Parathyroid adenoma (tissue), 2 donors: ENCODE measurements at regions not wholly inside any gene's neighbourhood (a gene's known extent, or its start where the extent isn't known, plus 50 kb on each side); places are given as distances from the start of the nearest gene placed in this dataset.

ENCODE experiments used
- H2AFZ ChIP-seq: fragments of 300-600 bp; sonication (generic); one replicate; pipeline ENCODE4 v1.7.0; 2017; ENCODE audit warnings: antibody characterized with exemption, mild to moderate bottlenecking
- H3K27ac ChIP-seq: fragments of 300-600 bp; sonication (generic); one replicate; pipeline ENCODE4 v1.7.0; 2017
- H3K27me3 ChIP-seq: fragments of 300-600 bp; sonication (generic); one replicate; pipeline ENCODE4 v1.7.0; 2017; ENCODE audit warnings: low read length; ENCODE audit not compliant: control insufficient read depth, insufficient read depth
- H3K36me3 ChIP-seq: fragments of 300-600 bp; sonication (generic); one replicate; pipeline ENCODE4 v1.7.0; 2017; ENCODE audit warnings: low read length; ENCODE audit not compliant: control insufficient read depth, insufficient read depth
- H3K4me1 ChIP-seq: fragments of 300-600 bp; sonication (generic); one replicate; pipeline ENCODE4 v1.7.0; 2017; ENCODE audit warnings: control low read depth
- H3K4me2 ChIP-seq: fragments of 300-600 bp; sonication (generic); one replicate; pipeline ENCODE4 v1.7.0; 2017; ENCODE audit warnings: low read length
- H3K4me3 ChIP-seq: fragments of 300-600 bp; sonication (generic); one replicate; pipeline ENCODE4 v1.7.0; 2017; ENCODE audit warnings: low read depth, low read length
- H3K79me2 ChIP-seq: fragments of 300-600 bp; sonication (generic); one replicate; pipeline ENCODE4 v1.7.0; 2017; ENCODE audit warnings: control low read depth
- H3K9ac ChIP-seq: fragments of 300-600 bp; sonication (generic); one replicate; pipeline ENCODE4 v1.7.0; 2017; ENCODE audit warnings: mild to moderate bottlenecking
- H3K9me3 ChIP-seq: fragments of 300-600 bp; sonication (generic); one replicate; pipeline ENCODE4 v1.7.0; 2017; ENCODE audit warnings: low read length; ENCODE audit not compliant: control insufficient read depth
- CTCF ChIP-seq: fragments of 300-600 bp; sonication (generic); IDR thresholded peaks from one replicate; pipeline ENCODE4 v1.7.0; 2017; ENCODE audit warnings: antibody characterized with exemption, mild to moderate bottlenecking
- donor health status: primary hyperparathyroidism.

- Histone ChIP-seq H3K9ac (no peak overlapping the region), H3K4me1 (no peaks in the 10 kb centered on the region), H3K4me3 (no peak overlapping the region), H3K27ac (no peak overlapping the region), H3K9me3 (no peaks in the 10 kb centered on the region), H3K4me2 (no peak overlapping the region), H3K36me3 (no peaks in the 10 kb centered on the region), H3K79me2 (no peaks in the 10 kb centered on the region), H3K27me3 (no peaks in the 10 kb centered on the region), H2AFZ (no peak overlapping the region)
- no peak for TF ChIP-seq CTCF
Measured at GRCh38 chr7:65254061-65254460, 119.6 kb upstream of the ZNF92 start.

GRCh38 chr7:65251851-65252620 lies 121.6 kb upstream of the ZNF92 start:
- peak overlapping the region; percentile 96 for H2AFZ ChIP-seq
- H3K4me1 ChIP-seq, result no peaks in the 10 kb centered on the region
- H3K36me3 ChIP-seq, result no peaks in the 10 kb centered on the region
- no peaks in the 10 kb centered on the region for H3K79me2 ChIP-seq
- peak overlapping the region; percentile 72 for H3K4me3 ChIP-seq
- peak overlapping the region; percentile 91 for H3K4me2 ChIP-seq
- H3K27ac ChIP-seq, result no peak overlapping the region
- TF ChIP-seq CTCF, result no peak
- H3K27me3 ChIP-seq, result no peaks in the 10 kb centered on the region
- H3K9ac ChIP-seq, result no peak overlapping the region
- H3K9me3 ChIP-seq, result no peaks in the 10 kb centered on the region

- no peaks in the 10 kb centered on the region for H3K4me1 ChIP-seq
- no peak overlapping the region for H3K4me3 ChIP-seq
- no peaks in the 10 kb centered on the region for H3K79me2 ChIP-seq
- no peak overlapping the region for H3K4me2 ChIP-seq
- no peaks in the 10 kb centered on the region for H3K9me3 ChIP-seq
- no peak overlapping the region for H3K27ac ChIP-seq
- H2AFZ ChIP-seq, result no peak overlapping the region
- H3K9ac ChIP-seq, result no peak overlapping the region
- no peak for TF ChIP-seq CTCF
- no peaks in the 10 kb centered on the region for H3K27me3 ChIP-seq
- no peaks in the 10 kb centered on the region for H3K36me3 ChIP-seq
Measured at GRCh38 chr7:65250697-65251395, 122.8 kb upstream of the ZNF92 start.

GRCh38 chr7:65250216-65250615 lies 123.4 kb upstream of the ZNF92 start:
- Histone ChIP-seq H3K4me2 (no peak overlapping the region), H3K79me2 (no peaks in the 10 kb centered on the region), H2AFZ (no peak overlapping the region), H3K9ac (no peak overlapping the region), H3K9me3 (no peaks in the 10 kb centered on the region), H3K4me1 (no peaks in the 10 kb centered on the region), H3K27me3 (no peaks in the 10 kb centered on the region), H3K36me3 (no peaks in the 10 kb centered on the region), H3K4me3 (no peak overlapping the region), H3K27ac (no peak overlapping the region)
- TF ChIP-seq CTCF, result no peak
